Ascending aorta (tissue), 2 donors: ENCODE measurements at regions not wholly inside any gene's neighbourhood (a gene's known extent, or its start where the extent isn't known, plus 50 kb on each side); places are given as distances from the start of the nearest gene placed in this dataset.
A peak's percentile ranks its signal among the peaks of the same experiment; 100 is the strongest.

Source experiments
- DNase-seq, 2 donors: peaks; one replicate each; pipeline ENCODE4 v3.0.0-alpha.2; 2019; ENCODE audit warnings: low spot score in 2 of 2
- H3K27ac ChIP-seq, 2 donors: fragments of 200-600 bp; sonication (generic); one replicate each; pipeline ENCODE4 v1.5.1; 2016 to 2017; ENCODE audit warnings: mild to moderate bottlenecking in 1 of 2
- H3K27me3 ChIP-seq: fragments of 200-600 bp; sonication (generic); one replicate; pipeline ENCODE4 v1.5.1; 2017
- H3K36me3 ChIP-seq, 2 donors: fragments of 200-600 bp; sonication (generic); one replicate each; pipeline ENCODE4 v1.5.1; 2016
- H3K4me1 ChIP-seq, 2 donors: fragments of 200-600 bp; sonication (generic); one replicate each; pipeline ENCODE4 v1.5.1; 2016 to 2017; ENCODE audit warnings: mild to moderate bottlenecking in 1 of 2
- H3K4me3 ChIP-seq, 2 donors: fragments of 200-600 bp; sonication (generic); one replicate each; pipeline ENCODE4 v1.5.1; 2016 to 2017; ENCODE audit warnings: mild to moderate bottlenecking in 1 of 2
- H3K9me3 ChIP-seq, 2 donors: fragments of 200-600 bp; sonication (generic); one replicate each; pipeline ENCODE4 v1.5.1; 2016
- CTCF ChIP-seq, 3 experiments: fragments of 200-600 bp in 2 of 3; fragments of 450-650 bp in 1 of 3; sonication (generic) in 2 of 3; IDR thresholded peaks; one replicate each; pipeline ENCODE4 v1.5.1; 2016 to 2019; ENCODE audit warnings: antibody characterized with exemption in 3 of 3, mild to moderate bottlenecking in 1 of 3, moderate library complexity in 1 of 3
- intact Hi-C: fragments of 100-400 bp; cut with DNase I; formaldehyde crosslinking; loops from one replicate; pipeline ENCODE4 v1.15.1; 2023

GRCh38 chr2:144950899-144951560, 431.1 kb upstream of the ZEB2 start:
- Histone ChIP-seq H3K4me1 (no peaks in the 10 kb centered on the region), H3K27ac (no peak overlapping the region), H3K9me3 (no peaks in the 10 kb centered on the region), H3K27me3 (no peaks in the 10 kb centered on the region), H3K4me3 (no peak overlapping the region), H3K36me3 (no peaks in the 10 kb centered on the region)
- no peak for DNase-seq
- intact Hi-C loops, result no loop called here
- TF ChIP-seq CTCF (IDR thresholded peaks at IDR 0.05), result no peak

- no peak for TF ChIP-seq CTCF (IDR thresholded peaks at IDR 0.05)
- Histone ChIP-seq H3K9me3 (no peaks in the 10 kb centered on the region), H3K27me3 (no peaks in the 10 kb centered on the region), H3K4me3 (no peak overlapping the region), H3K36me3 (no peaks in the 10 kb centered on the region), H3K27ac (no peak overlapping the region), H3K4me1 (peaks cover 0 to 10% of the 10 kb centered on the region in 2 donors)
- no peak for DNase-seq
- intact Hi-C loops, result no loop called here
Measured at GRCh38 chr2:144948205-144948855, 428.4 kb upstream of the ZEB2 start.

GRCh38 chr2:144947709-144948037, 427.8 kb upstream of the ZEB2 start:
- no peak for TF ChIP-seq CTCF (IDR thresholded peaks at IDR 0.05)
- Histone ChIP-seq H3K4me3 (no peak overlapping the region), H3K9me3 (no peaks in the 10 kb centered on the region), H3K4me1 (peaks cover 0 to 16% of the 10 kb centered on the region in 2 donors), H3K27me3 (no peaks in the 10 kb centered on the region), H3K36me3 (no peaks in the 10 kb centered on the region), H3K27ac (no peak overlapping the region)
- intact Hi-C loops, result no loop called here
- DNase-seq, result no peak

GRCh38 chr2:144946263-144946662, 426.3 kb upstream of the ZEB2 start:
- intact Hi-C loops, result no loop called here
- Histone ChIP-seq H3K27me3 (no peaks in the 10 kb centered on the region), H3K36me3 (no peaks in the 10 kb centered on the region), H3K9me3 (no peaks in the 10 kb centered on the region), H3K27ac (no peak overlapping the region), H3K4me1 (peaks cover 3 to 20% of the 10 kb centered on the region in 2 donors), H3K4me3 (no peak overlapping the region)
- TF ChIP-seq CTCF (IDR thresholded peaks at IDR 0.05), result no peak
- DNase-seq, result no peak

- Histone ChIP-seq H3K4me3 (no peak overlapping the region), H3K9me3 (no peaks in the 10 kb centered on the region), H3K27ac (peak overlapping the region in 1 of 2 donors; percentile 19), H3K4me1 (peaks cover 3 to 29% of the 10 kb centered on the region in 2 donors), H3K27me3 (no peaks in the 10 kb centered on the region), H3K36me3 (no peaks in the 10 kb centered on the region)
- DNase-seq, result no peak
- TF ChIP-seq CTCF (IDR thresholded peaks at IDR 0.05), result no peak
- intact Hi-C loops, result loop anchor here (5.0 kb wide), 3 partner anchors 53 to 422 kb away; partner anchors contain the start of gene ZEB2
Measured at GRCh38 chr2:144944546-144945220, 424.8 kb upstream of the ZEB2 start.
